ENCODE measurements at regions not wholly inside any gene's neighbourhood (a gene's known extent, or its start where the extent isn't known, plus 50 kb on each side); places are given as distances from the start of the nearest gene placed in this dataset.
A peak's percentile ranks its signal among the peaks of the same experiment; 100 is the strongest.
"Not testable (repeated sequence)": the region's sequence is repeated elsewhere in the genome, so short reads cannot be mapped to it uniquely, and the experiment has no call there.

DNA sequence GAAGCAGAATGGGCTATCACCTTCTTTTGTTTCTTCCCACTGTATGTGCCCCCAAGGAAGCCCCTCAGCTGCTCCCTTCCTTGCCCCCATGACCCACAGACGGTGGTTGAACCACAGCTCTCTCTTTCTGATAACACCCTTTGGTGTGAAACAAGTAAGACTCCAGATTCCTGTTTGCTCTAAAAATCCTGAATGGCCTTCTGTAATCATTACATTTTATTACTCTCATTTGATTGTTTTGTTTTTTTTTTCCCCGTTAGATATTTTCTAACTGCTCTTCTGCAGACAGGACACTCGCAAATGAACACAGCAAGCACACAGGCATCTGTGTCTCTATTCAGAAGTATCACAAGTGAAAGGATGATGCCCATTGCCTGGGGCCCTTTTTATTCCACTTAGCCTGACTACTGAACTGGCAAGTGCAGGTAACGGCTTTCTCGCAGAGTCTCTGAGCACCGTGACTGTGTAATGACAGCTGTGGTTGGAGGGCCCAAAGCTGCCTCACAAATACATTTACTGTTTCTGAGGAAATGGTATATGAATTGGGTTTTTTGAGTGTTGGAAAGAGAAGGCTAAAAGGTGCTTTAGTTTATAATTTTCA, 59.3 kb downstream of the OXGR1 start:
- no peak for DNase-seq

- DNase-seq: no peak
Measured at GRCh38 chr13:96925916-96926628, 68.2 kb downstream of the OXGR1 start.

GRCh38 chr13:96925477-96925876, 68.8 kb downstream of the OXGR1 start:
- DNase-seq: no peak

- DNase-seq: not testable (repeated sequence)
Measured at GRCh38 chr13:96918861-96919631, 75.2 kb downstream of the OXGR1 start.

- DNase-seq: no peak
Measured at GRCh38 chr13:96904232-96904631, 90.0 kb downstream of the OXGR1 start.

DNA sequence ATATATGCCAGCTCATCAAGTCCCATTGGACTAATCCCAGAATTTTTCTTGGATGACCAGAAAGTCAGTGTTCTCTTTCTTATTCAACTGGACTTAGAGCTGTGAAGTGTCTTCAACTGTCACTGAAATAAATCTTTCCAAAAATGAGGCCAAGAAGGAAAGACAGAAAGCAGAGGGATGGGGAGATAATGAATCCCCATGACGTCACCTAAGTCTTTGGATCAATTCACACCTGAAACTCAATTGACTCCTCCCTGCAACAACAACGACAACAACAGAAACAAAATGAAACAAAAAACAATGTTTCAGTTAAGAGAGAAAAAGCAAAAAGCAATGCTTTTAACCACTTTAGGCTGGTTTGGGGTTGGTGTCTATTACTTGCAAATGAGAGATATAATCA, 91.2 kb downstream of the OXGR1 start:
- DNase-seq: no peak

GRCh38 chr13:96900986-96901385, 93.3 kb downstream of the OXGR1 start:
- peak; percentile 10 for DNase-seq

GRCh38 chr13:96899946-96900345, 94.3 kb downstream of the OXGR1 start:
- no peak for DNase-seq

DNA sequence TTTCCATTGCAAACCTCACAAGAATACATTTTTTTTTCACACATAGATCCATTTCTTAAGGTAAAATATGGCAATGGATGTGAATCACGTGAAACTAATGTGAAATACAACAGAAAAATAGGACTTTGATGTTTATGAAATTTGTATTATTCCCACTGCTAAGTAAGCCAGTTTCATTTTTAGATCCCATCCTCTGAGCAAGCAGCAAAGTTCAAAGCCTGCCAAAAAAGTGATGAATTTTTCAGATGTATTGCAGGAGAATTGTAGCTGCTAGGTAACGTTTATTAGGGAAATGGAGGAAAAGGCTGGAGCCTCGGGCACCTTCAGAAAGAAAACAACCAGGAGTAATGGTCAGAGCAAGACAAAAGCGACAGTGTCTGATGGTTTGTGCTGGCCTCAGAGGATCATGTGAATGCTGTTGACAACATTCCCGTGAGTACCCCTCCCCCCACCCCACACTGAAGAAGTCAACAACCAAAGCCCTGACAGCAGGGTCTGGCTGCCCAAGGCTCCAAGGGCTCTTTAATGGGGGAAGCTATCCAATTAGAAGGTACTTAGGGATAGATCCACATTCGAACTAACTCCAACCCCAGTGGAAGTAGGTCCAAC, 95.5 kb downstream of the OXGR1 start:
- peak; percentile 41 for DNase-seq

GRCh38 chr13:96898212-96898611, 96.1 kb downstream of the OXGR1 start:
- peak; percentile 84 for DNase-seq
